ENCODE measurements at regions not wholly inside any gene's neighbourhood (a gene's known extent, or its start where the extent isn't known, plus 50 kb on each side); places are given as distances from the start of the nearest gene placed in this dataset.
"Not testable (repeated sequence)": the region's sequence is repeated elsewhere in the genome, so short reads cannot be mapped to it uniquely, and the experiment has no call there.

DNA sequence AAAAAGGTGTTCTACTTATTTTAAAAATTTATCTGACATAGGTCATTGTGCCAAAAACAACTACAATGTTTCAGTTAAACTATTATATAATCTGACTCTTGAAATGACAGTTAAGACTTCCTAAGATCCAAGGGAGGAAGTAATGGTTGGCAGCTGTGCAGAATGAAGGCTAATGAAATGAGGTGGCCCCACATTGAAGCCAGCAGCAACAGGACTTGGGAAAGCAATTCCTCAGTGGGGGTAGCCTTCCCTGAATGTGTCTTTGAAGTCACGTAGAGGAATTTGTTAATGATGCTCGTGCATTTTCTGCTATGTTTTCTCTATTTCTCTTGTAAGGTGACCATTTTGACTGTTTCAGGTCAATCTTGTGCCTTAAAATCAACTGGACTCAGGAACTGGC, 162.4 kb upstream of the DAAM1 start:
- peak; percentile 39 for DNase-seq (ENCODE audit: low read depth)
- TF ChIP-seq, protein P1, sequence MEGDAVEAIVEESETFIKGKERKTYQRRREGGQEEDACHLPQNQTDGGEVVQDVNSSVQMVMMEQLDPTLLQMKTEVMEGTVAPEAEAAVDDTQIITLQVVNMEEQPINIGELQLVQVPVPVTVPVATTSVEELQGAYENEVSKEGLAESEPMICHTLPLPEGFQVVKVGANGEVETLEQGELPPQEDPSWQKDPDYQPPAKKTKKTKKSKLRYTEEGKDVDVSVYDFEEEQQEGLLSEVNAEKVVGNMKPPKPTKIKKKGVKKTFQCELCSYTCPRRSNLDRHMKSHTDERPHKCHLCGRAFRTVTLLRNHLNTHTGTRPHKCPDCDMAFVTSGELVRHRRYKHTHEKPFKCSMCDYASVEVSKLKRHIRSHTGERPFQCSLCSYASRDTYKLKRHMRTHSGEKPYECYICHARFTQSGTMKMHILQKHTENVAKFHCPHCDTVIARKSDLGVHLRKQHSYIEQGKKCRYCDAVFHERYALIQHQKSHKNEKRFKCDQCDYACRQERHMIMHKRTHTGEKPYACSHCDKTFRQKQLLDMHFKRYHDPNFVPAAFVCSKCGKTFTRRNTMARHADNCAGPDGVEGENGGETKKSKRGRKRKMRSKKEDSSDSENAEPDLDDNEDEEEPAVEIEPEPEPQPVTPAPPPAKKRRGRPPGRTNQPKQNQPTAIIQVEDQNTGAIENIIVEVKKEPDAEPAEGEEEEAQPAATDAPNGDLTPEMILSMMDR (conservative IDR thresholded peaks at IDR 0.05; ENCODE audit: low read length) = no peak
- no peak overlapping the region for H3K4me3 ChIP-seq (ENCODE audit: low read length)

DNA sequence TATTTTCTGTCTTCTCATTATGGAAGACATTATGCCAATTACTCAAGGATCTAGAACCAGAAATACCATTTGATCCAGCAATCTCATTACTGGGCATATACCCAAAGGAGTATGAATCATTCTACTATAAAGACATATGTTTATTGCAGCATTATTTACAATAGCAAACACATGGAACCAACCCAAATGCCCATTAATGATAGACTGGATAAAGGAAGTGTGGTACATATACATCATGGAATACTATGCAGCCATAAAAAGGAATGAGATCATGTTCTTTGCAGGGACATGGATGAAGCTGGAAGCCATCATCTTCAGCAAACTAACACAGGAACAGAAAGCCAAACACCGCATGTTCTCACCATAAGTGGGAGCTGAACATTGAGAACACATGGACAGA, 161.8 kb upstream of the DAAM1 start:
- H3K4me3 ChIP-seq (ENCODE audit: low read length) = not testable (repeated sequence)
- DNase-seq (ENCODE audit: low read depth) = peak; percentile 6

DNA sequence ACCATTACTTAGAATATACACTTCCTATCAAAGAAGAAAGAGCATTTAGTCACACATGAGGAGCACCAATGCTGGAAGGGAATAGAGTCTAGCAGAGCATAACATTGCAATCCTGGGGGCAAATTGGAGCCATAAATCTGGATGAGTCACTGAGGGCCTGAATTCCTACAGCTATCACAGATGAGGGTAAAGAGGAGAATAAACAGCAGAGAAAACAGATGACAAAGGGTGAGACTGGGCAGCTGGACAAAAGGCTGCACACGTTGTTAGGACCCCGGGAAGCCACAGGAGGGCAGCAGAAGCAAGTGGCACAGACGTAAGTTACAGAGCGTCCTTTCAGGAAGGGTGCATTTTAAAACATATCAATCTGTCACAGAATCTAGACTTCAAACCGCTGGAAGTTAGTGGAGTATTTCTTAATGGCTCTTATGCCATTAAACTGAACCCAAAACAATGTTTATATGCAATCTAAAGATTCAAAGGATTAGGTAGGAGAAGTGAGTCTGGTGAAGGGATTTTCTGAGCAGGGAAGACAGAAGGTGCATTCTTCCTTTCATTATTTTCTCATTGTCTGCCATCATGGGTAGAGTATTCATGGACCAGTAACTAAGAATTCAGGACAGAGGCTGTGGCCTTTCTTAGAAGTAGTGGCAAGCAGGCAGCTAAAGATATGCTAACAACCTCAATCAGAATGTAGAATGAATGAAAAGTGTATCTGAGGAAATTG, 159.8 kb upstream of the DAAM1 start:
- TF ChIP-seq, protein P1 (conservative IDR thresholded peaks at IDR 0.05; ENCODE audit: low read length) = peak; percentile 97
- DNase-seq (ENCODE audit: low read depth) = peak; percentile 97
- H3K4me3 ChIP-seq (ENCODE audit: low read length) = no peak overlapping the region

DNA sequence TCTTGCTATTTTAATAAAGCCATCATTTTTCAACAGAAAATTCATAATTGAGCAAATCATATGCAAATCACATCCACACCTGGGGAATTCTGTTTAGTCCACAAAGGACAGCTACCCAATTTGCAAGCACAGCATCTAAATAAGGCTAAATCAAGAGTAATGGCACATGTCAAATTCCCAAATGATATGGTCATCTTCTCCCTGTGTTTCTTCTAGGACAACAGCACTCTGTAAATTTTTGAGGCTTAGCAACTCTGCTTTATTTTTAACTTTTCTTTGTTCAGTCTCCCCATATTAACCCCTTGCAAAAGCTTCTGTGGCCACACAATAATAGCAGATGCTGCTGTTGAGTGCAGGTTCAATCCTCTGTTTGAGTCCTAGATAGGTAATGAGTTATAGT, 155.6 kb upstream of the DAAM1 start:
- TF ChIP-seq, protein P1 (conservative IDR thresholded peaks at IDR 0.05; ENCODE audit: low read length) = no peak
- H3K4me3 ChIP-seq (ENCODE audit: low read length) = no peak overlapping the region
- DNase-seq (ENCODE audit: low read depth) = peak; percentile 24

DNA sequence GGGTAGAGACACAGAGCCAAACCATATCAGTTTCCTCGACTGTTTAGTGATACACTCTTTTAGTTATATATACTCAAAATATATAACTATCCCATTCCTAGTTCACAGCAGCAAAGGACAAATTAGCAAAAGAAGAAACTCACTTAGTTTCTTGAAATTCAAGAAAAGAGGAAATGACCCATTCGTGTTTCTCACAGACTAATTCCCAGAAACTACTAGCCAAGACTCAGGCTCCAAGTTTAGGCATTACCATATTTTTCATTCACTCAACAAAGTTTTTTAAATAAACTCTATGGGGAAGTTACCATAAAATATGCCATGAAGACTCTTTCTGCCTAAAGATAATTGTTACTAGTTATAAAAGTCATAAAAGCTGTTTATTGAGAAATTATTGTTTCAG, 152.3 kb upstream of the DAAM1 start:
- TF ChIP-seq, protein P1 (conservative IDR thresholded peaks at IDR 0.05; ENCODE audit: low read length) = no peak
- DNase-seq (ENCODE audit: low read depth) = no peak
- no peak overlapping the region for H3K4me3 ChIP-seq (ENCODE audit: low read length)

DNA sequence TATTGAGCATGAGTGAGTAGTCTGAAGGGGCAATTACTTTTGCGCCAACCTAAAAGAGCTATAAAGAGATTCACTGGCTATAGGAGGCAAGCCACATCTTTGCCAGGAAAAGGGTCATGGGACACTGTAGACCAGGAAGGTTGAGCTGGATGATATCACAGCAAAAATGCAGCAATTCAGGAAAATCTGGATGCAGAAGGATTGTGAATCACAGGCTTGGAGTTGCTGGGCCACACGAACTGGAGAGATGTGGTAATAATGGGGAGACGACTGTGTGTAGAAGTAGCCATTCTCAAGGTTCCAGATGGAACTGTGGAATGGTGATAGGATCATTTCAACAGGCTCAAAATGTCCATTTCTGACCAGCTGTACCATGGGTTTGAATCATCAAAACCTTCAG, 151.4 kb upstream of the DAAM1 start:
- peak; percentile 9 for DNase-seq (ENCODE audit: low read depth)
- TF ChIP-seq, protein P1 (conservative IDR thresholded peaks at IDR 0.05; ENCODE audit: low read length) = no peak
- no peak overlapping the region for H3K4me3 ChIP-seq (ENCODE audit: low read length)

DNA sequence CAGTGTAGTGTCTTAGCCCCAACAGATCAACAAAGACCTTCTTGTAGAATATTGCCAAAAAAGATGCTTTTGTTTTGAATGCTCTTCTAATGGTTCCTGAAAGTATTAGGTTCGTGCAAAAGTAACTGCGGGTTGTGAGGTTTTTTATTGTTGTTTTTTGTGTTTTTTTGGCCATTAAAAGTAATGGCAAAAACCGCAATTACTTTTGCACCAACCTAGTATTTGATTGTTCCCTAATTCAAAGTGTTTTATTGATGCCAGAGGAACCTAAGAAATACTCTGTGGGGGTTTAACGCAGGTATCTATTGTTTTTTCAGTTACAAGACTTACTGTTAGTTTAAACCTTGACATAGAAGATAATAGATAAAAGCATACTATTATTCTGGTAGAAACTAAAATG, 150.8 kb upstream of the DAAM1 start:
- TF ChIP-seq, protein P1 (conservative IDR thresholded peaks at IDR 0.05; ENCODE audit: low read length) = no peak
- no peak for DNase-seq (ENCODE audit: low read depth)
- no peak overlapping the region for H3K4me3 ChIP-seq (ENCODE audit: low read length)

All from AG10803 (cell line).